AG04450 (cell line): ENCODE measurements at regions not wholly inside any gene's neighbourhood (a gene's known extent, or its start where the extent isn't known, plus 50 kb on each side); places are given as distances from the start of the nearest gene placed in this dataset.

Experiments used
- CTCF ChIA-PET: fragments of 300-600, 350-600 bp; formaldehyde crosslinking; extraction: SDS; loops from one replicate; lab custom pipeline; 2022; ENCODE audit warnings: antibody characterized with exemption, inconsistent platforms; lab: Charles Lee
- POLR2A ChIA-PET: fragments of 350-600 bp; formaldehyde crosslinking; extraction: SDS; loops from one replicate; lab custom pipeline; 2021; ENCODE audit warnings: antibody characterized with exemption, inconsistent platforms; lab: Yijun Ruan, JAX
- DNase-seq: peaks from one replicate; pipeline ENCODE4 v3.0.0-alpha.2; 2011; ENCODE audit warnings: low read depth, low spot score
- H3K27ac ChIP-seq: one replicate; pipeline ENCODE4 v1.5.1; 2012; ENCODE audit warnings: low read depth, low read length, control low read depth
- H3K27me3 ChIP-seq: one replicate; pipeline ENCODE4 v1.6.0; 2012; ENCODE audit warnings: low read length; ENCODE audit not compliant: control insufficient read depth, insufficient read depth
- H3K4me3 ChIP-seq: 2 replicates; pipeline ENCODE4 v1.5.1; 2011; ENCODE audit warnings: mild to moderate bottlenecking, low read depth, low read length, control low read depth
- H3K9me3 ChIP-seq: 2 replicates; pipeline ENCODE4 v1.5.1; 2012; ENCODE audit warnings: low read length; ENCODE audit not compliant: control insufficient read depth, insufficient read depth
- CTCF ChIP-seq: IDR thresholded peaks from 2 replicates; pipeline ENCODE4 v1.5.1; 2011; ENCODE audit warnings: low read depth, low read length, control low read depth, inconsistent platforms

- H3K27ac ChIP-seq = no peak overlapping the region
- no peak for TF ChIP-seq CTCF
- no peaks in the 10 kb centered on the region for H3K9me3 ChIP-seq
- POLR2A ChIA-PET = no interaction called here
- no peak overlapping the region for H3K4me3 ChIP-seq
- CTCF ChIA-PET = no interaction called here
- DNase-seq = no peak
- H3K27me3 ChIP-seq = no peaks in the 10 kb centered on the region
Observed at GRCh38 chr1:217182992-217183391, 447.9 kb downstream of the GPATCH2 start.

- no peak for DNase-seq
- Histone ChIP-seq H3K27ac (no peak overlapping the region), H3K9me3 (no peaks in the 10 kb centered on the region), H3K4me3 (no peak overlapping the region), H3K27me3 (no peaks in the 10 kb centered on the region)
- no peak for TF ChIP-seq CTCF
- ChIA-PET POLR2A (no interaction called here), CTCF (no interaction called here)
Observed at GRCh38 chr1:217181756-217182155, 449.1 kb downstream of the GPATCH2 start.

- Histone ChIP-seq H3K9me3 (no peaks in the 10 kb centered on the region), H3K27ac (no peak overlapping the region), H3K27me3 (no peaks in the 10 kb centered on the region), H3K4me3 (no peak overlapping the region)
- POLR2A ChIA-PET = no interaction called here
- no peak for DNase-seq
- CTCF ChIA-PET = no interaction called here
- TF ChIP-seq CTCF = no peak
Observed at GRCh38 chr1:217181176-217181746, 449.6 kb downstream of the GPATCH2 start.

GRCh38 chr1:217180443-217180842 lies 450.4 kb downstream of the GPATCH2 start:
- POLR2A ChIA-PET = no interaction called here
- no peak overlapping the region for H3K4me3 ChIP-seq
- DNase-seq = no peak
- CTCF ChIA-PET = no interaction called here
- no peaks in the 10 kb centered on the region for H3K27me3 ChIP-seq
- no peak for TF ChIP-seq CTCF
- no peaks in the 10 kb centered on the region for H3K9me3 ChIP-seq
- H3K27ac ChIP-seq = no peak overlapping the region

GRCh38 chr1:217164403-217164802 lies 441.2 kb upstream of the ESRRG start:
- DNase-seq = no peak
- no peak for TF ChIP-seq CTCF
- ChIA-PET POLR2A (no interaction called here), CTCF (no interaction called here)
- no peaks in the 10 kb centered on the region for H3K9me3 ChIP-seq
- H3K27me3 ChIP-seq = no peaks in the 10 kb centered on the region
- no peak overlapping the region for H3K27ac ChIP-seq
- H3K4me3 ChIP-seq = no peak overlapping the region
